NCI-H2171 treated with DMSO at 0.1 percent for 48 hours (cell line): ENCODE measurements at regions not wholly inside any gene's neighbourhood (a gene's known extent, or its start where the extent isn't known, plus 50 kb on each side); places are given as distances from the start of the nearest gene placed in this dataset.

Experiments
- DNase-seq: peaks from one replicate; lab custom pipeline; 2025; lab: John Stamatoyannopoulos, UW

GRCh38 chr14:43988989-43989388 is 518.1 kb downstream of the FSCB start:
- no peak for DNase-seq

GRCh38 chr14:43983721-43984120 is 523.4 kb downstream of the FSCB start:
- DNase-seq, result no peak

DNA sequence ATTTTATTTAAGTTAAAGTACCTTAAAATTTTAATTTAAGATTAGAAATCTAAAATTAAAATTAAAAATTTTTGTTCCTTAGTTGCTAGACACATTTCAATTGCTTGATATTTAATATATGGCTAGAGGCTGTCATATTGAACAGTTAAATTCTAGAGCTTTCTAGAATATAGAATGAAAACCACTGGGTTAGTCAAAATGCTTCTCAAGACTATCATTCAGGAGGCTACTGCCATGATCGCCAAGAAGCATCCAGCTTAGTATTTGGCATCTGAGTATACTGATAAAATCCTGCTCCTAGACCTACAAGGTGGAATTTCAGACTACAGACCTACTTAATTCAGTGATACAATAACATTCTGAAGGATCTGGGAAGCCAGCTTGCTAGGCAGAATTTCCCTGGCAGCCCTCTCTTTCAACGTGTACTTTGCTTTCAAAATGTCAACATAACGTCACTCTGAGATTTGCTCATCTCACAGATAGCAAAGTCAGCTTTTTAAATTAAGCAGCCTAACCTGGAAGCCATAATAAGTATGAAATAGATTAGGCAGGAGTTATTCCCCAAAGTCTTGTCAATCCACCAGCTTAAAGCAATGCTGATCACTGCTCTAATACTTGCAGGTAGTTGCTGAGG is 525.8 kb downstream of the FSCB start:
- DNase-seq, result no peak

DNA sequence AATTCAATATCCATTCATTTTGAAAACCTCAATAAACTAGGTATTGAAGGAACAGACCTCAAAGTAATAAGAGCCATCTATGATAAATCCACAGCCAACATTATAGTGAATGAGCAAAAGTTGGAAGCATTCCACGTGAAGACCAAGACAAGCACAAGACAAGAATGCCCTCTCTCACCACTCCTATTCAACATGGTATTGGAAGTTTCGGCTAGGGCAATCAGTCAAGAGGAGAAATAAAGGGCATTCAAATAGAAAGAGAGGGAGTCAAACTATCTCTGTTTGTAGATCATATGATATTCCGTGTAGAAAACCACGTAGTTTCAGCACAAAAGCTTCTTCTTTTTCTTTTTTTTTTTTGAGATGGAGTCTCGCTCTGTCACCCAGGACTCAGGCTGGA is 550.3 kb downstream of the FSCB start:
- no peak for DNase-seq

DNA sequence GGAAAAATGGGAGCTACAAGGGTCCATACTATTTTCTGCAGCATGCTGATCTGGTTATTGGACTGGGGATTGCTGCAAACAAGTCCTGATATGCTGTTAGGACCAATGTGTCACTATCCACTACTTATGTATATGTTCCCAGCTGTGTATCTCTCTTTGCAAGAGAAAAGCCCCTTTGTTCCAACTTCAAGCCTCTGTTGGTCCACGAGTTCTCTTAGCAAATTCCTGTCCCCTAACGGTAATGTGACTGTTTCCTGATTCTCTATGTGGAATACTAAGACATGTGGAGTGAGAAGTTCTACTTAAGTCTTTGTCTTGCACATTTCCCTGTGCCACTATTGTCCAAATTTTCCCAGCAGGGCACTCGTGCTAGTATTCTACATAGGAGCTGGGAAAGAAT is 557.7 kb downstream of the FSCB start:
- DNase-seq, result no peak

- DNase-seq, result no peak
These were observed 567.2 kb downstream of the FSCB start for GRCh38 chr14:43939836-43940235.

DNA sequence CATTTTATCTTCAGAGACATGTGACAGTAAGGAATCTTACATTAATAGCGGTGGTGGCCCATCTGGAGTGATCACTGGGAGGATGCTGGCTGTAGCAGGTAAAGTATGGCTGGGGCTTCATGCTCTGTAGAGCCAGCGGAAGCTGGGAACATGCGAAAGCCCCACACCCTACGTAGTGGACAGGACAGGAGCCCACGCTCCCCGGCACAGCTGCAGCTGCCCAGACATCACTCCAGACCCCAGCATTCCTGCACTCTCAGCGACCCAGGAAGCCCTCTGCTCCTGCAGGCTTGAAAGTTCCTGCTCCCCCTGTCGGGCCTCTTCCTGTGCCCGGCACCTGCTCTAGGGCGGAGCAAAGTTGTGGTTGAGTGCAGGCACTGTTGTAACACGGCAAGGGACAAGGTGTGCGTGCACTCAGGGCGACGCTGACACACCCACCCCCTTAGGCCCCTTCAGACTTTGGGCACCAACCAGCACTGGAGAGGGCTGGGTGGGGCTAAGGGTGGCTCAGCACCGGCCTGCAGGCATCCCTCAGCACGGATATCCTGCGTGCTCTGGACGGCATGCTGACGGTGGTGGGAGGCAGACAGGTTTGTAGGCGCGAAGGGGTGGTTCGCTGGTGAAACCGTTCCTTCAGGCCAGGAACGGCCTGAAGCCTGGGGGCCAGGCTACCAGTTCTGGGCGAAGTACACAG is 568.3 kb downstream of the FSCB start:
- DNase-seq, result no peak

GRCh38 chr14:43937001-43937400 is 570.1 kb downstream of the FSCB start:
- no peak for DNase-seq

DNA sequence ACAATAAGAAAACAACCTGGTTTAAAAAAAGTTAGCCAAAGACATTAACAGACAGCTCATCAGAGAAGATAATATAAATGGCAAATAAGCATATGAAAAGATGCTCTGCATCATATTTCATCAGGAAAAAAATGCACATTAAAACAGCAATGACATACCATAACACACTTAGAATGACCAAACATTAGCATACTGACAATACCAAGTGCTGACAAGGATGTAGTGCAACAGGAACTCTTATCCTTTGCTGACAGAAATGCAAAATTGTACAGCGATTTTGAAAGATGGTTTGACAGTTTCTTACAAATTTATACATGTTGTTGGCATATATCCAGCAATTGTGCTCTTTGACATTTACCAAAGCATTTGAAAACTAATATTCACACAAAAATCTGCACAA is 573.0 kb downstream of the FSCB start:
- DNase-seq, result no peak

DNA sequence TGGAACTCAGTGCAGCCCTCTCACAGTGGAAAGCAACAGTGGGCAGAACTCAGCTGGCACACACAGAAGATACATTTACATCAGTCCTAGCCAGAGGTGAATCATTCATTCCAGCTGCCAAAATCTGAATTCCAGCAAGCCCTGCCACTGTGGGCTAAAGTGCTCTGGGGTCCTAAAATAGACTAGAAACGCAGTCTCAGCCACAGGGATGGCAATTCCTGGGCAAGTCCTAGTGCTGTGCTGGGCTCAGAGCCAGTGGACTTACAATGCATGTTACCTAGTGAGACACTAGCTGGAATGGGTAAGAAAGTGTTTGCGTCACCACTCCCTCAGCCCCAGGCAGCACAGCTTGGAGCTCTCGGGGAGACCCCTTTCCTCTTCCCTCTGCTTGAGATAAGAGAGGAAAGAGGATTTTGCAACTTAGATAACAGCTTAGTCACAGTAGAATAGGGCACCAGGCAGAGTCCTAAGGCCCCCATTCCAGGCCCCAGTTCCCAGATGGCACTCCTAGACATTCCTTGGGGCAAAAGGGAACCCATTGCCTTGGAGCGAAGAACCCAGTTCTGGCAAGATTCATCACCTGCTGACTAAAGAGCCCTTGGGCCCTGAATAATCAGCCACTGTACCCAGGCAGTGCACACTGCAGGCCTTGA is 592.9 kb downstream of the FSCB start:
- DNase-seq, result no peak

- DNase-seq, result no peak
These were observed 603.9 kb downstream of the FSCB start for GRCh38 chr14:43903209-43903608.

- DNase-seq, result no peak
These were observed 605.0 kb downstream of the FSCB start for GRCh38 chr14:43901911-43902673.

- no peak for DNase-seq
These were observed 606.9 kb downstream of the FSCB start for GRCh38 chr14:43900173-43900655.

GRCh38 chr14:43898687-43899086 is 608.4 kb downstream of the FSCB start:
- DNase-seq, result peak; percentile 17

DNA sequence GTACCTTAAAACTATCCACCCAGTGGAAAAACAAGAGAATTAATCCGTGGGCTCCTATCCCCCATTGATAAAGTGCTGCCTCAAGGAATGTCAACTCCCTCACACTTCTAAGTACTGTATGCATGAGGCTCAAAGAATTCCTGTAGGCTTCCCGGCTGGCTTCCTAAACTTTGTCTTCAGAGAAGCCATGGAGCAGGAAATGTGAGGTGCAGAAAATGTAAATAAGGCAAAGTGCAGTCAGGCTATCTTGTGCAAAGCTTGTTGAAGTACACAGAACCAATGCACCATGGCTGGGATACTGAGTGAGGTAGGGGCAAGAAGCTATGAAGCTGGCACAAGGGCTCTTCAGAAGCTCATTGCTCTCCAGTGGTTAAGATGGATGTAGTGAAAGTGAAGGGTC is 611.0 kb downstream of the FSCB start:
- no peak for DNase-seq

DNA sequence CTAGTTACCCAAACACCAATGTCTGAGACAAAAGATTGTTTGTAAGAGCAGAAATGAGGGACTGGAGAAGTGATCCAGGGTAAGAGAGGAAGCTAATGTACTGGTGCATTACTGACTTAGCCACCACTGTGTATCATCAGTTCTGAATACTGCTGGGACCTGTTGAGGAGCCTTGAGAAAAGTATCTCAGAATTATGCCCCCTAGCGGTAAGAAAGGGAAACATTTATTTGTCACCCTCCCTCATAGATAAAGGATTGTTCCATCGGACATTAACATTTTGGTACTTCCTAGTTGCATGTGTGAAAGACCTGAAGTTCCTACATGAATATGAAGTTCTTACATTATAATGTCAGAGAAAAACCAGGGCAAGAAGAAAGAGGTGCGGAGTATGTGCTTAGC is 612.5 kb downstream of the FSCB start:
- peak; percentile 29 for DNase-seq

DNA sequence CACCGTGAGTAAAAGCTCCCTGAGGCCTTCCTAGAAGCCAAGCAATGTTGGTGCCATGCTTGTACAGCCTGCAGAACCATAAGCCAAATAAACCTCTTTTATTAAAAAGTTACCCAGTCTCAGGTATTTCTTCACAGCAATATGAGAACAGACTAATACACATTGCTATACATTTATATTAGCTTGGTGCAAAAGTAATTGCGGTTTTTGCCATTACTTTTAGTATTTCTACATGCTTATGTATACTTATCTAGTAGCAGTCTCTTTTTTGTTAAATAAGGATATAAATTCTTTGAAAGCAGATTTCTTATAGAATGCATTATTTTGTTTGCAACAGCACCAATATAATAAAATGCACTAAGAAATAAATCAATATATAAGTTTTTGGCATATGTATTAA is 619.6 kb downstream of the FSCB start:
- DNase-seq, result no peak

GRCh38 chr14:43877351-43877960 is 629.6 kb downstream of the FSCB start:
- no peak for DNase-seq

DNA sequence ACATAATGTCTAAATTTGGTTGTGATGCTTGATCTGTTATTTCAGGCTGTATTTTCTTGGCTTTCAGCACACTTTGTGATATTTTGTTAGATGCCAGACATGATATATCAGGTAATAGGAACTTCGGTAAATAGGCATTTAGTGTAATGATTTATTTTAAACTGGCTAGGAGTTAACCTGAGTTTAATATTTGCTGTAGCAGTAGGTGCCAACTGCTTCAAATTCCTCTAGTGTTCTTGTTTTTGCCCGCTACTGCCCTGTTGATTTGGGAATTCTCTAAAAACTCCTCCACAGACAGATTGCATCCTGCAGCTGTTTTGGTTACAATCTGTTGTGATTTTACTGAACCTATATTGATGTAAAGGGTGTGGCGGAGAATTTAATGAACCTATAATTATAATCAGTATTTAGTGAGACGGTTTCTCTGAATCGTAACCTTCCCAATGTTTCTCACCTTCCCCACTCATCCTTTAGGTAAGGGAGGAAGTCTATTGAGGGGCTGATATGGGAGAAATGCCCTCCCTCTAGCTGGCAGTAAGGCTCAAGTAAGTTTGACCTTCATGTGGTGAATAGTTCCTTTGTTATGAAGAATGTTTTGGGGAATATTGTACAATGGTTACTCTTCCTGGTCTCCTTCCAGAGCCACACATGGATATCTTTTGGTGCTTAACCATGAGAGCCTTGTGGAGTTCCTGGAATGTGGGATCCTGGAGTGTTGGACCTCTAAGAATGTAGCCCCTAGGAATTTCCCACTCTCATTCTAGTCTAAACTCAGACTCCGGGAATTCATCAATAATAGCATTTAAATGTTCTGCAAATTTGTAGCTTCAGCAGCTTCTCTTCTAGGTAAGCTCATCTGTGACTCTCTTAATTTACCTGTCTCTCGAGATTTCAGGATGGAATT is 634.1 kb downstream of the FSCB start:
- no peak for DNase-seq

DNA sequence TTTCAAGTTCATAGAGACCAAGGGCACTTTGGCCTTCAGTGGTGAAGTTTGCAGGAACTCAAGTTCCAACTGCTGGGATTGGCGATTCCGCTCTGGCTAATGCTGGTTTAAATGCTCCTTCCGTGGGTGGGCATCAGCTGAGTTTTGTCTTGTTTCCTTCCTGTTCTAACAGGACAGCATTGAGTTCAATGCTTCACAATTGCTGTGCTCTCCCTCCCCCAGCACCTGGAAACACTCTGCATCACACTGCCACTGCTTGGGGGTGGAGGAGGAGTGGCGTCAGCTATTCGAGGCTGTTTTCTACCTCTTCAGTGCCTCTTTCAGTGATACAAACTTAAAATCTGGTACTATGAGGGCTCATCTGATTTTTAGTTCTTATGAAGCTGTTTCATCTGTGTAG is 634.9 kb downstream of the FSCB start:
- DNase-seq, result no peak

- DNase-seq, result no peak
These were observed 648.1 kb downstream of the FSCB start for GRCh38 chr14:43858981-43859380.
